K562 (cell line): ENCODE measurements at regions not wholly inside any gene's neighbourhood (a gene's known extent, or its start where the extent isn't known, plus 50 kb on each side); places are given as distances from the start of the nearest gene placed in this dataset.

Experiments used
- ATAC-seq: fragments of 200-7000 bp; cut with Tn5 transposase; 3 replicates; pipeline ENCODE4 v1.9.1; 2020; ENCODE audit warnings: moderate library complexity
- BruUV-seq: library from RNA; stranded (reverse); fragments of 400-500 nt; replicated peaks from 2 replicates; lab custom pipeline; 2021; lab: Mats Ljungman, UMichigan
- CTCF ChIA-PET: fragments of 300-600 bp; formaldehyde crosslinking; extraction: SDS; loops from one replicate; lab custom pipeline; 2021; ENCODE audit warnings: low intra/inter-chr PET ratio; lab: Yijun Ruan, JAX
- POLR2A ChIA-PET: fragments of 300-600, 350-650 bp; sonication (Branson Sonifier 250); formaldehyde crosslinking; extraction: SDS; loops from one replicate; lab custom pipeline; 2021; ENCODE audit warnings: antibody characterized with exemption, inconsistent platforms; lab: Yijun Ruan, JAX
- DNase-seq, 4 experiments: peaks; one replicate each; pipeline versions ENCODE4 v3.0.0 to v3.0.0-alpha.2; 2011 to 2018; ENCODE audit warnings: low spot score in 3 of 4, mixed read lengths in 3 of 4; ENCODE audit errors: extremely low read depth in 1 of 4
- FAIRE-seq: peaks from 2 replicates; lab custom pipeline; 2011; peaks lifted over from hg19 to GRCh38; lab: Jason Lieb, UNC
- H2AFZ ChIP-seq: 2 replicates; pipeline ENCODE4 v1.6.0; 2011; ENCODE audit warnings: low read depth, low read length, control low read depth, inconsistent platforms
- H3K27ac ChIP-seq: fragments of 200-600 bp; 3 replicates; pipeline ENCODE4 v1.8.0; 2011; ENCODE audit warnings: low read depth, mild to moderate bottlenecking, control low read depth, inconsistent platforms, low read length, moderate library complexity, mixed read lengths; ENCODE audit errors: extremely low read depth
- H3K27me3 ChIP-seq, 2 experiments: fragments of 300-600 bp in 1 of 2; 2 replicates in 1 of 2; 3 replicates in 1 of 2; pipeline versions ENCODE4 v1.6.0 to v1.8.0; 2011; ENCODE audit warnings: inconsistent platforms in 2 of 2, low read length in 2 of 2, mild to moderate bottlenecking in 1 of 2, mixed read lengths in 1 of 2, moderate library complexity in 1 of 2; ENCODE audit not compliant: control insufficient read depth in 2 of 2, insufficient read depth in 2 of 2
- H3K36me3 ChIP-seq: fragments of 300-600 bp; 3 replicates; pipeline ENCODE4 v1.8.0; 2011; ENCODE audit warnings: mild to moderate bottlenecking, low read length, inconsistent platforms; ENCODE audit not compliant: control insufficient read depth, insufficient read depth
- H3K4me1 ChIP-seq, 2 experiments: fragments of 200-600 bp in 1 of 2; replicated peaks in 1 of 2; 2 replicates in 1 of 2; 3 replicates in 1 of 2; pipeline versions ENCODE4 v1.5.1 to v1.8.0; 2011; ENCODE audit warnings: inconsistent platforms in 2 of 2, low read length in 2 of 2, mild to moderate bottlenecking in 1 of 2, mixed read lengths in 1 of 2, moderate library complexity in 1 of 2; ENCODE audit not compliant: control insufficient read depth in 2 of 2, insufficient read depth in 2 of 2
- H3K4me2 ChIP-seq: 2 replicates; pipeline ENCODE4 v1.6.1; 2011; ENCODE audit warnings: low read length, control low read depth, inconsistent platforms, mixed read lengths; ENCODE audit not compliant: insufficient read depth
- H3K4me3 ChIP-seq: fragments of 200-600 bp; sonication (generic), shearing (Covaris generic); 2 replicates; pipeline ENCODE4 v1.5.1; 2016; ENCODE audit warnings: control low read depth, inconsistent platforms
- H3K79me2 ChIP-seq: fragments of 200-600 bp; 3 replicates; pipeline ENCODE4 v1.8.0; 2011; ENCODE audit warnings: low read length, inconsistent platforms; ENCODE audit not compliant: control insufficient read depth, insufficient read depth
- H3K9ac ChIP-seq, 2 experiments: 2 replicates each; pipeline versions ENCODE4 v1.6.0 to v1.6.1; 2011; ENCODE audit warnings: low read depth in 2 of 2, low read length in 2 of 2, control low read depth in 1 of 2, inconsistent platforms in 1 of 2, mild to moderate bottlenecking in 1 of 2, mixed read lengths in 1 of 2; ENCODE audit not compliant: insufficient read depth in 1 of 2
- H3K9me1 ChIP-seq: one replicate; pipeline ENCODE4 v1.6.0; 2011; ENCODE audit warnings: inconsistent platforms, mild to moderate bottlenecking, low read length, moderate library complexity; ENCODE audit not compliant: control insufficient read depth, insufficient read depth
- H3K9me3 ChIP-seq: replicated peaks from 2 replicates; pipeline ENCODE4 v1.5.1; 2011; ENCODE audit warnings: low read depth, low read length, inconsistent platforms; ENCODE audit not compliant: control insufficient read depth, insufficient read depth
- H4K20me1 ChIP-seq: replicated peaks from 2 replicates; pipeline ENCODE4 v1.6.1; 2011; ENCODE audit warnings: low read length, inconsistent platforms, mixed read lengths; ENCODE audit not compliant: control insufficient read depth, insufficient read depth
- ARNT ChIP-seq, 2 experiments: fragments of 450-650 bp; IDR thresholded peaks; 2 replicates each; pipeline ENCODE4 v1.6.1; 2016; ENCODE audit warnings: mild to moderate bottlenecking in 1 of 2
- FIP1L1 ChIP-seq: fragments of 200-400 bp; formaldehyde crosslinking; IDR thresholded peaks from 2 replicates; pipeline ENCODE4 v1.6.1; 2018; ENCODE audit warnings: mild to moderate bottlenecking, low read depth, low read length; ENCODE audit not compliant: poor library complexity, severe bottlenecking
- TAF1 ChIP-seq: IDR thresholded peaks from 2 replicates; pipeline ENCODE4 v1.6.1; 2011; ENCODE audit warnings: mild to moderate bottlenecking, low read length, moderate library complexity; ENCODE audit not compliant: insufficient read depth, control insufficient read depth, severe bottlenecking; ENCODE audit errors: extremely low read depth
- TCF3 ChIP-seq: sonication (generic); formaldehyde crosslinking; IDR thresholded peaks from 2 replicates; pipeline ENCODE4 v1.4.0; 2020; ENCODE audit warnings: mild to moderate bottlenecking, missing genetic modification reagents
- ZNF143 ChIP-seq: sonication (generic); formaldehyde crosslinking; IDR thresholded peaks from 2 replicates; pipeline ENCODE4 v1.9.0; 2022; ENCODE audit warnings: mild to moderate bottlenecking, missing genetic modification reagents
- ZNF197 ChIP-seq: fragments of 200-800 bp; sonication (Bioruptor generic); IDR thresholded peaks from 2 replicates; pipeline ENCODE4 v1.6.1; 2016; ENCODE audit warnings: low read depth, missing genetic modification characterization, missing compliant biosample characterization
- ZNF212 ChIP-seq: fragments of 450-650 bp; formaldehyde crosslinking; IDR thresholded peaks from 2 replicates; pipeline ENCODE4 v1.4.0; 2020; ENCODE audit warnings: mild to moderate bottlenecking
- ZNF3 ChIP-seq: fragments of 250-450 bp; sonication (Bioruptor Pico); IDR thresholded peaks from 2 replicates; pipeline ENCODE4 v1.5.0; 2021; ENCODE audit warnings: mild to moderate bottlenecking, moderate library complexity
- ZNF408 ChIP-seq: fragments of 250-450 bp; sonication (Bioruptor Pico); IDR thresholded peaks from 2 replicates; pipeline ENCODE4 v1.4.0; 2020; ENCODE audit warnings: low read depth, mild to moderate bottlenecking, moderate library complexity
- ZNF584 ChIP-seq: fragments of 200-800 bp; sonication (Bioruptor generic); IDR thresholded peaks from 2 replicates; pipeline ENCODE4 v1.6.1; 2016; ENCODE audit warnings: low read depth, mild to moderate bottlenecking, missing genetic modification characterization, missing compliant biosample characterization
- ZNF699 ChIP-seq: fragments of 250-450 bp; sonication (Bioruptor Pico); IDR thresholded peaks from 2 replicates; pipeline ENCODE4 v1.8.0; 2021; ENCODE audit warnings: mild to moderate bottlenecking, moderate library complexity; ENCODE audit not compliant: insufficient replicate concordance
- WGBS: fragments of 100-300 bp; shearing (Covaris generic); methylation state at CpG from one replicate; pipeline ENCODE4 v1.1.6; 2016; ENCODE audit warnings: low coverage, mixed read lengths; ENCODE audit not compliant: insufficient coverage; ENCODE audit errors: missing lambda C conversion rate; 5-methylcytosine and 5-hydroxymethylcytosine counted together
- in situ Hi-C: fragments of 300-500 bp; cut with MboI; formaldehyde crosslinking; loops from 4 replicates; pipeline ENCODE4 v1.15.0; 2018; ENCODE audit warnings: inconsistent platforms, mixed read lengths
- intact Hi-C: fragments of 100-400 bp; cut with micrococcal nuclease; formaldehyde crosslinking; loops from 2 replicates; pipeline ENCODE4 v1.14.2; 2022
- TF ChIP-seq, protein P1 (sequence below): fragments of 450-650 bp; IDR thresholded peaks from 2 replicates; pipeline ENCODE4 v1.7.1; 2018; ENCODE audit warnings: mild to moderate bottlenecking, low read depth; ENCODE audit not compliant: partially characterized antibody
- TF ChIP-seq, protein P2 (sequence below): fragments of 250-450 bp; sonication (Bioruptor Pico); IDR thresholded peaks from 2 replicates; pipeline ENCODE4 v1.9.0; 2021; ENCODE audit warnings: mild to moderate bottlenecking, inconsistent platforms

GRCh38 chrX:43552703-43553102 lies 103.4 kb upstream of the MAOA start:
- in situ Hi-C loops = loop anchor here (25.0 kb wide), 1 partner anchor 1765 kb away; no protein-coding TSS in a partner anchor
- H3K27ac ChIP-seq = no peak overlapping the region
- no peaks in the 10 kb centered on the region for H3K36me3 ChIP-seq
- no peaks in the 10 kb centered on the region for H4K20me1 ChIP-seq
- no peaks in the 10 kb centered on the region for H3K9me3 ChIP-seq
- WGBS = 3% methylated on average over 4 of the region's 4 CpGs
- ChIA-PET CTCF (no interaction called here), POLR2A (no interaction called here)
- no TSS peak for BruUV-seq
- FAIRE-seq (no peak), DNase-seq (no peak), ATAC-seq (no peak)
- no peak overlapping the region for H3K4me2 ChIP-seq
- intact Hi-C loops = loop anchor here (10.0 kb wide), 2 partner anchors 78 to 1998 kb away; no protein-coding TSS in a partner anchor
- no peak overlapping the region for H3K4me3 ChIP-seq
- no peak overlapping the region for H3K9ac ChIP-seq
- no peaks in the 10 kb centered on the region for H3K79me2 ChIP-seq
- H3K27me3 ChIP-seq = no peaks in the 10 kb centered on the region
- no peaks in the 10 kb centered on the region; a peak in 1 of 5 replicates for H3K4me1 ChIP-seq
- no peak overlapping the region for H2AFZ ChIP-seq
- TF ChIP-seq ZNF584 (CRISPR knock-in tag) (no peak), ARNT (IDR thresholded peaks at IDR 0.05) (no peak), ZNF143 (CRISPR knock-in tag) (no peak), ZNF699 (CRISPR knock-in tag) (no peak), ZNF212 (CRISPR knock-in tag) (no peak), ZNF408 (CRISPR knock-in tag) (no peak), TCF3 (no peak), TAF1 (no peak), ZNF3 (no peak), FIP1L1 (no peak), ZNF197 (no peak)
- TF ChIP-seq, protein P1, sequence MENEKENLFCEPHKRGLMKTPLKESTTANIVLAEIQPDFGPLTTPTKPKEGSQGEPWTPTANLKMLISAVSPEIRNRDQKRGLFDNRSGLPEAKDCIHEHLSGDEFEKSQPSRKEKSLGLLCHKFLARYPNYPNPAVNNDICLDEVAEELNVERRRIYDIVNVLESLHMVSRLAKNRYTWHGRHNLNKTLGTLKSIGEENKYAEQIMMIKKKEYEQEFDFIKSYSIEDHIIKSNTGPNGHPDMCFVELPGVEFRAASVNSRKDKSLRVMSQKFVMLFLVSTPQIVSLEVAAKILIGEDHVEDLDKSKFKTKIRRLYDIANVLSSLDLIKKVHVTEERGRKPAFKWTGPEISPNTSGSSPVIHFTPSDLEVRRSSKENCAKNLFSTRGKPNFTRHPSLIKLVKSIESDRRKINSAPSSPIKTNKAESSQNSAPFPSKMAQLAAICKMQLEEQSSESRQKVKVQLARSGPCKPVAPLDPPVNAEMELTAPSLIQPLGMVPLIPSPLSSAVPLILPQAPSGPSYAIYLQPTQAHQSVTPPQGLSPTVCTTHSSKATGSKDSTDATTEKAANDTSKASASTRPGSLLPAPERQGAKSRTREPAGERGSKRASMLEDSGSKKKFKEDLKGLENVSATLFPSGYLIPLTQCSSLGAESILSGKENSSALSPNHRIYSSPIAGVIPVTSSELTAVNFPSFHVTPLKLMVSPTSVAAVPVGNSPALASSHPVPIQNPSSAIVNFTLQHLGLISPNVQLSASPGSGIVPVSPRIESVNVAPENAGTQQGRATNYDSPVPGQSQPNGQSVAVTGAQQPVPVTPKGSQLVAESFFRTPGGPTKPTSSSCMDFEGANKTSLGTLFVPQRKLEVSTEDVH = no peak
- TF ChIP-seq, protein P2, sequence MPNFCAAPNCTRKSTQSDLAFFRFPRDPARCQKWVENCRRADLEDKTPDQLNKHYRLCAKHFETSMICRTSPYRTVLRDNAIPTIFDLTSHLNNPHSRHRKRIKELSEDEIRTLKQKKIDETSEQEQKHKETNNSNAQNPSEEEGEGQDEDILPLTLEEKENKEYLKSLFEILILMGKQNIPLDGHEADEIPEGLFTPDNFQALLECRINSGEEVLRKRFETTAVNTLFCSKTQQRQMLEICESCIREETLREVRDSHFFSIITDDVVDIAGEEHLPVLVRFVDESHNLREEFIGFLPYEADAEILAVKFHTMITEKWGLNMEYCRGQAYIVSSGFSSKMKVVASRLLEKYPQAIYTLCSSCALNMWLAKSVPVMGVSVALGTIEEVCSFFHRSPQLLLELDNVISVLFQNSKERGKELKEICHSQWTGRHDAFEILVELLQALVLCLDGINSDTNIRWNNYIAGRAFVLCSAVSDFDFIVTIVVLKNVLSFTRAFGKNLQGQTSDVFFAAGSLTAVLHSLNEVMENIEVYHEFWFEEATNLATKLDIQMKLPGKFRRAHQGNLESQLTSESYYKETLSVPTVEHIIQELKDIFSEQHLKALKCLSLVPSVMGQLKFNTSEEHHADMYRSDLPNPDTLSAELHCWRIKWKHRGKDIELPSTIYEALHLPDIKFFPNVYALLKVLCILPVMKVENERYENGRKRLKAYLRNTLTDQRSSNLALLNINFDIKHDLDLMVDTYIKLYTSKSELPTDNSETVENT = no peak
- no peaks in the 10 kb centered on the region for H3K9me1 ChIP-seq
